ENCODE measurements at regions not wholly inside any gene's neighbourhood (a gene's known extent, or its start where the extent isn't known, plus 50 kb on each side); places are given as distances from the start of the nearest gene placed in this dataset.
A peak's percentile ranks its signal among the peaks of the same experiment; 100 is the strongest.

GRCh38 chr2:193868132-193868531 is 1673.4 kb upstream of the TMEFF2 start:
- ChIA-PET CTCF (no interaction called here), POLR2A (ENCODE audit: low non-redundant PET) (no interaction called here)
- Histone ChIP-seq H3K4me1 (ENCODE audit: insufficient read depth, low read length, poor library complexity, severe bottlenecking) (no peaks in the 10 kb centered on the region), H3K4me3 (ENCODE audit: low read depth, low read length, poor library complexity, severe bottlenecking) (no peak overlapping the region), H3K9me3 (ENCODE audit: low read depth, low read length, poor library complexity, severe bottlenecking) (no peaks in the 10 kb centered on the region), H3K27me3 (replicated peaks; ENCODE audit: insufficient read depth, low read depth, low read length, poor library complexity) (no peaks in the 10 kb centered on the region), H3K36me3 (ENCODE audit: insufficient read depth, low read length, poor library complexity, severe bottlenecking) (no peaks in the 10 kb centered on the region), H3K27ac (ENCODE audit: low read depth, low read length, poor library complexity, severe bottlenecking) (no peak overlapping the region)
- intact Hi-C loops (cut with micrococcal nuclease; ENCODE audit: unreplicated experiment), result no loop called here
- DNase-seq (ENCODE audit: low spot score), result no peak
- no TSS peak for BruUV-seq (replicated peaks)
- no peak for TF ChIP-seq CTCF (conservative IDR thresholded peaks at IDR 0.05; ENCODE audit: low read depth, low read length)
- no peak for TF ChIP-seq EZH2 (IDR thresholded peaks at IDR 0.05; ENCODE audit: borderline replicate concordance, low read depth, low read length, poor library complexity, severe bottlenecking)

- intact Hi-C loops (cut with micrococcal nuclease; ENCODE audit: unreplicated experiment), result no loop called here
- H3K27me3 ChIP-seq (replicated peaks; ENCODE audit: insufficient read depth, low read depth, low read length, poor library complexity), result no peaks in the 10 kb centered on the region
- no TSS peak for BruUV-seq (replicated peaks)
- no peaks in the 10 kb centered on the region for H3K9me3 ChIP-seq (ENCODE audit: low read depth, low read length, poor library complexity, severe bottlenecking)
- CTCF ChIA-PET, result no interaction called here
- TF ChIP-seq CTCF (conservative IDR thresholded peaks at IDR 0.05; ENCODE audit: low read depth, low read length) (no peak), EZH2 (IDR thresholded peaks at IDR 0.05; ENCODE audit: borderline replicate concordance, low read depth, low read length, poor library complexity, severe bottlenecking) (no peak)
- H3K36me3 ChIP-seq (ENCODE audit: insufficient read depth, low read length, poor library complexity, severe bottlenecking), result no peaks in the 10 kb centered on the region
- no peak overlapping the region for H3K27ac ChIP-seq (ENCODE audit: low read depth, low read length, poor library complexity, severe bottlenecking)
- DNase-seq (ENCODE audit: low spot score), result no peak
- no peaks in the 10 kb centered on the region for H3K4me1 ChIP-seq (ENCODE audit: insufficient read depth, low read length, poor library complexity, severe bottlenecking)
- H3K4me3 ChIP-seq (ENCODE audit: low read depth, low read length, poor library complexity, severe bottlenecking), result no peak overlapping the region
- POLR2A ChIA-PET (ENCODE audit: low non-redundant PET), result no interaction called here
Observed at GRCh38 chr2:193867454-193867853, 1672.7 kb upstream of the TMEFF2 start.

- no peak overlapping the region for H3K27ac ChIP-seq (ENCODE audit: low read depth, low read length, poor library complexity, severe bottlenecking)
- H3K9me3 ChIP-seq (ENCODE audit: low read depth, low read length, poor library complexity, severe bottlenecking), result no peaks in the 10 kb centered on the region
- no peaks in the 10 kb centered on the region for H3K27me3 ChIP-seq (replicated peaks; ENCODE audit: insufficient read depth, low read depth, low read length, poor library complexity)
- no peak overlapping the region for H3K4me3 ChIP-seq (ENCODE audit: low read depth, low read length, poor library complexity, severe bottlenecking)
- TF ChIP-seq EZH2 (IDR thresholded peaks at IDR 0.05; ENCODE audit: borderline replicate concordance, low read depth, low read length, poor library complexity, severe bottlenecking) (no peak), CTCF (conservative IDR thresholded peaks at IDR 0.05; ENCODE audit: low read depth, low read length) (peak; percentile 39; the same call in 1 of the 2 replicates)
- ChIA-PET POLR2A (ENCODE audit: low non-redundant PET) (no interaction called here), CTCF (no interaction called here)
- no peaks in the 10 kb centered on the region for H3K4me1 ChIP-seq (ENCODE audit: insufficient read depth, low read length, poor library complexity, severe bottlenecking)
- H3K36me3 ChIP-seq (ENCODE audit: insufficient read depth, low read length, poor library complexity, severe bottlenecking), result no peaks in the 10 kb centered on the region
- DNase-seq (ENCODE audit: low spot score), result no peak
- intact Hi-C loops (cut with micrococcal nuclease; ENCODE audit: unreplicated experiment), result no loop called here
- BruUV-seq (replicated peaks), result no TSS peak
Observed at GRCh38 chr2:193861557-193861956, 1666.8 kb upstream of the TMEFF2 start.
